Gastrocnemius medialis (tissue), 4 donors: ENCODE measurements at regions not wholly inside any gene's neighbourhood (a gene's known extent, or its start where the extent isn't known, plus 50 kb on each side); places are given as distances from the start of the nearest gene placed in this dataset.

Source experiments
- CTCF ChIP-seq, 5 experiments: fragments of 450-650 bp in 3 of 5; fragments of 200-600 bp in 2 of 5; sonication (generic) in 2 of 5; IDR thresholded peaks in 4 of 5; conservative IDR thresholded peaks in 1 of 5; 1 replicate in 4 of 5; 2 replicates in 1 of 5; pipeline ENCODE4 v1.5.1; 2016 to 2019; ENCODE audit warnings: antibody characterized with exemption in 5 of 5, mild to moderate bottlenecking in 3 of 5, moderate library complexity in 3 of 5
- POLR2A ChIP-seq, 2 donors: fragments of 450-650 bp; IDR thresholded peaks; one replicate each; pipeline ENCODE4 v1.6.1; 2017; ENCODE audit warnings: antibody characterized with exemption in 2 of 2, mild to moderate bottlenecking in 2 of 2, moderate library complexity in 2 of 2

GRCh38 chr6:44559486-44560270, 172.2 kb downstream of the CDC5L start:
- TF ChIP-seq CTCF (IDR thresholded peaks at IDR 0.05 in 4 of 5, conservative IDR thresholded peaks at IDR 0.05 in 1 of 5) (no peak), POLR2A (IDR thresholded peaks at IDR 0.05) (no peak)
